CD4-positive, alpha-beta T cell treated with Interleukin-17A for 1 hour (primary cell): ENCODE measurements at regions not wholly inside any gene's neighbourhood (a gene's known extent, or its start where the extent isn't known, plus 50 kb on each side); places are given as distances from the start of the nearest gene placed in this dataset.
A peak's percentile ranks its signal among the peaks of the same experiment; 100 is the strongest.
"Not testable (repeated sequence)": the region's sequence is repeated elsewhere in the genome, so short reads cannot be mapped to it uniquely, and the experiment has no call there.

Source experiments
- DNase-seq: peaks from one replicate; pipeline ENCODE4 v3.0.0-alpha.2; 2020

DNA sequence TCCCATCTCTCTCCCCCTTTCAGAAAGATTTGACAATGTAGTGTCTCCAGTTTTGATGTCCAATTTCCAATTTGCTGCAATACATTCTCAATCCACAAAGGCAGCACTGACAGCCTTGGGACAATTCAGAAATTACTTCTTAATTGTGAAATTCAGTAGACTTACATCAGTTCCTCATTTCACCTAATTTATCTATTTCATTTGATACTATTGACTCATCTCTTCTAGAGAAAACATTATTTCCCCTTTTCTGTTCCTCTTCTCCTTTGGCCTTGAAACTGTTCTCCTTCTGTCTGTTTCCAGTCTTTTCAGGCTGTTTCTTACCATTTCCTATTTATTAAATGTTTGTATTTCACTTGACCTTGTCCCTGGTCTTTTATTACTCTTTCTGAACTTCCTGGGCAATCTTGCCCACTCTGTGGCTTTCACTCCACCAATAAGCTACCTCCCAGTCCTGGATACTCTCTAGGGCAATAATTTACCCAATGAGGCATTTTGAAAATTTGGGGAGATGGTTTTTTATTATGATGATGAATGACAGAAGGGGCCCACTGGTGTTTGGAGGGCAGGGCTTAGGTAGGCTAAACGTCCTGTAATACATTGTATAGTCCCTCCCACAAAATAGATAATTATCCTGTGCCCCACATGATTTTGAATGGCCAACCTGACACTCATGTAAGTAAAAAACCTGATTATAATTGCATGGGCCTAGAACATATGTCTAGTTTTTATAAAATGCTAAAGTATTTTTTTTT, 498.0 kb upstream of the BOD1L1 start:
- DNase-seq = no peak

DNA sequence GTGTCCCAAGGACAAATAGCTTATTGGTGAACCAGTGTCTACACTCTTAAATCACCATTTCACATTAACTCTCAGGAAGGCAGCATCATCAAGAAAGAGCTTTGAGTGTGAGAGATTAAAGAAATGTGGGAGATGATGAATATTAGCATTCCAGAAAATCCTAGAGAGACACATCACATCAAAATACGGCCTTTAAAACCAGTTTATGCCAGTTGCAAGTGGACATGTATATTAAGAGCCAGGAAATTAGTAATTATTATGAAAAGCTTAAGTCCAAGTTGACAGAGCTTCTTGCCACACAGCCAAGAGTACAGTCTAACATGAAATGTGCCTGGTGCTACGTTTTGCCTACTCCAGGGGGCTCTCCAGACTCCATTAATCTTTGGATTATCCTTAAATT, 503.0 kb upstream of the BOD1L1 start:
- DNase-seq = no peak

DNA sequence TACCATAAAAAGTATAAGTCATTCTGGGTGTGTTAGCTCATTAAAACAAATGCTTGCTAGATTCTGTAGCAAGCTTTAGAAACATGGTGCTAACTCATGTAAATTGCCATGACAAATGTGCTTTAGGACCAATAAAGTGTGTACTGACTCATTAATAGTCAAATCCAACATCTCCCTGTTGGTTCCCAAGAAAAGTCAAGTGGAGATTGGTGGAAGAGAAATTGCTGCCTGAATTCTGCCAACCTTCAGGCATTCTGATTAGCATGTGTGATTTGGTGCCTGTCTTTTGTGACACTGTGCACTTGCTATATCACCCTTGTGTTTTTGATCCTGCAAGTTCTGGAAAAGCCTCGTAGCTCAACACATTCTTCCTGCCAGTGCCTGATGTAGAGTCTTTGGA, 503.8 kb upstream of the BOD1L1 start:
- DNase-seq = no peak

DNA sequence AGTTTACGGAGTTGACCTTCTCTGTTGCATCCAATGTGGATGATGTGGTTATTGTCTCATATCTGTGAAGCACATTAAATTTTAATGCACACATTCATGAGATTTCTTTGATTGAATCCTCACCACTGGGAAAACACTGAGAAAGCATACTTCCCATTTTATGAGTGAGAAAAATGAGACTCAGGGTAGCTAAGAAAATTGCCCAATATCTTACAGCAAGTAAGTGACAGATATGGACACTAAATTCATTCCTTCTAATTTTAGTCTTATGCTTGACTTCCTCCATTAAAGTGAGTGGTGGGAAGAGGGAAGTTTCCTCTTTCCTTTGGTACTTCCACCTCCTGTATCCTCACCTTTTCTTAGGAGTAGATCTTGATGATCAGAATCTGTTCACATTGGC, 504.8 kb upstream of the BOD1L1 start:
- no peak for DNase-seq

DNA sequence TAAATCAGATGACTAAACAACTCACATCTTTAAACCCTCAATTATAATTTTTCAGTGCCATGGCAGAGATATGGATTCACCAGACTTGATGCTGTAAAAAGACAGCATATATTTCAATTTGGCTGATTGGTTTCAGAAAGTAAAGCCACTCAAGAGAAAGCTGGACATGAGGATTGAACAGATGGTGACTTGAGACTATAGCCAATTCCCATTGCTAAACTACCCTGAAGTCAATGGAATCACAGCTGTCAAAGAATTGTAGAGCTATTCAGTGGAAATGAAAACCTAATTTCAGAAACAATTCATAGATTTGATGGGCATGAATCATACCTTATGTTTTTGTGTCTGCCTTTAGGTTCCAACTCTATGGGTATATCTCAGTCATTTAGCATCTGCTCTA, 510.6 kb upstream of the BOD1L1 start:
- no peak for DNase-seq

DNA sequence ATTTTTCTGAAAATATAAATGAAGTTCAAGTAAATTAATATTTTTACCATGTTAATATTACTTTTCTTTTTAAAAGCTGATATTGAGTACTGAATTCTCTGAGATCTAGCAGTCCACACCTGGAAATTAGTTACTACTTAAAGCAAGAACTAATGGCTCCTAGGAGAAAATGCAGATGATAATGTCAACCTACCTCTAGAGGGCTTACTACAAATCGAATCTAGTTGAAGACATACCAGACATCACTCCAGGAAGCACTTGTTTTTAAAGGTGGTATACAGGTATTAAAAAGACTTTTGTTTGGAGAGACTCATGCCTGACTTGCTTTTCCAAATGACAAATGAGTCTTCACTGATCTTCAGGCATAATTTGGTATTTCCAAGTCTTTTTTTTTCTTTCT, 516.4 kb upstream of the BOD1L1 start:
- DNase-seq = no peak

DNA sequence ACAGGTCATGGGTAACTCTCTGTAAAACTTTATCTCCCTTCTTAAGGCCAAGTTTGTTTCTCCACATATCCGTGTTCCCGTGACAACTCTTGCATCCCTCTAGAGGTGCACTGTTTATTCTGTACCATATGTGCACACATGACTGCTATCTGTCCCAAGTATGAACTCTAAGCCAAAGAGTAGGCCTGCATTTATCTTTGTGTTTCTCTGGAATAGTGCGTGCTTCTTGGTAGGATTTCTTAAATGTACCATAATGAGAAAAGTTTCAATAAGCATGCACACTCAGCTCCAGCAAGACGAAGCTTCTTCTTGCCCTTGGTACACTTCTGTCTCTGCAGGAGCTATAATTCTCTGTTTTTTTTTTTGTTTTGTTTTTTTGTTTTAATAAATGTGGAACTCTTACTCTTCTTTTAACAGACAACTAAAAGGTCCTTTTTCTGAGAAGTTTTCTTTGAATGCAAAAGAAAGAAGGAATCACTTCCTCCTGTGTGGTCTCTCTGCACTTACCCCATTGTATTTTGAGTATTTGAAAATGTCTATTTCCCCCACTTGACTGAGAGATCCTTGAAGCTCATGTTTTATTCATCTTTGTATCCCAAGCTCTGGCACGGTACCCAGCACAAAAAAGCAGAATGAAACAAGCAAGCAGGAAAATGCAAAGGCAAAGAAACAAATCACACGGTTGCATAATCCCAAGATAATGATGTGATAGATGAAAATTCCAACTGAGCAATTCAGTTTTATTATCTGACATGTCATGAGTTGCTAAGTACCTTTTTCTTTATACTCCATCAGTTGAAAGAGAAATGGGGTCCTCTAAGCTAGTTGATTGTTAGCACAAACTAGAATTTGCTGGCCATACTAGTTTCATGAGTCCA, 521.9 kb upstream of the BOD1L1 start:
- no peak for DNase-seq

DNA sequence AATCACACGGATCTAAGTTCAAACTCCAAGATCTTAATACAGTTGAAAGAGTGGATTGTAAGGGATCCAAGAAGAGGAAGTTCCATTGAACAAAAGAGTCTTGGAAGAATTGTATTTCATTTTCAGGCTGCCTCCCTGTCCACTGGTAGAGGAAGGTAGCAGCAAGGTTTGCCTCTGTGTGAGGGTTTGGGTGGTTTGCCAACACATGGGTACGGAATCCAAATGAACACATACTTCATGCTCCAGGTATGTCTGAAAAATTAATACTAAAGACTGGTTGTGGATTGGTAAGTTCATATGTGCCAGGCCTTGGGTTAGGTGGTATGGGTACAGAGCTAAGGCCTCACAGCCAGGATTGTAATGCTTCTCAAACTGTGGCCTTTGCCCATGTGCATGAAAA, 523.6 kb upstream of the BOD1L1 start:
- no peak for DNase-seq

DNA sequence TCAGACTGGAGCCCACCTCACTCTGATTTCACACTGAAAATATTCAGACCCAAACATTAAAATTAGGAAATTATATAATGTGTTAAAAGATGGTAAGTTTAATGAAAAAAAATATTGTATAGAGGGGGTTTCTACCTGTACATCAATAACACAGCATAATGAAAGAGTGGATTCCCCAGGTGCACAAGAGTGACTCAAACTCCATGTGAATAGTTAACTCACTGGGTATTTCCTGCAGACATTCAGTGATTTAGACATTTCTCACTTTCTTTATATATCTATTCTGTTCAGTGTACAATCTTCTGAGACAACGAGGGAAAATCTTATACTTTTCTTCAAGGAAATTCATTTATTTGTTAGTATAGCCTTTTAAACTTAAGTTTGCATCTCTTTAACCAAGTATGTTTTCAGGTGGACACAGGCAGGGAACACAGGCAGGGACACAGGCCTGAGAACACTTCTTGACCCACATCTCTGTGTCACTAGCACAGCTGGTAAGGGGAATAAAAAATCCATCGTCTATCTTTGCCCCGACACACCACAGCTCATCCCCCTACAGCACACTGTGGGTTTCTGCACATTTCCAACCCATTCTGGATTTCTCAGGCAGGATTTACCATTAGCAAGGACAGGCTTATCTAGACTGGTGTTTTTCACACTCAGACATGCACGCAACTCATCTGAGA, 525.5 kb upstream of the BOD1L1 start:
- DNase-seq = no peak

DNA sequence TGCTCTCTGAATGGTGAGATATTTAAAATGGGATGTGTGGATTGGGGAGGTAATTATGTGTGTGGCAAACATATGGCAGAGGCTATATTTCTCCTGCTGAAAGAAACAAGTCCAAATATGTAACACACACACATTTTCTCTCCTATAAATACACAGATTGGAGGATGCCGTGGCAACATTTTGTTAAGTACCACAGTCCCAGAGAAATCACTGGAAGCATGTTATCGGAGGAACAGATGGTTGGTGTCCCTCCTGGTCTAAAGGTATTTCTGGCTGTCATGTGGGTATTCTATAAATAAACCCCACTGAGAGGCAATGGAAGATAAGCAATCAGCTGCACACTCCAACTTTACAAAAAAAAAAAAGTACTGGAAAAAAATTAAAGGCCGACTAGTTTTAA, 528.3 kb upstream of the BOD1L1 start:
- DNase-seq = no peak

DNA sequence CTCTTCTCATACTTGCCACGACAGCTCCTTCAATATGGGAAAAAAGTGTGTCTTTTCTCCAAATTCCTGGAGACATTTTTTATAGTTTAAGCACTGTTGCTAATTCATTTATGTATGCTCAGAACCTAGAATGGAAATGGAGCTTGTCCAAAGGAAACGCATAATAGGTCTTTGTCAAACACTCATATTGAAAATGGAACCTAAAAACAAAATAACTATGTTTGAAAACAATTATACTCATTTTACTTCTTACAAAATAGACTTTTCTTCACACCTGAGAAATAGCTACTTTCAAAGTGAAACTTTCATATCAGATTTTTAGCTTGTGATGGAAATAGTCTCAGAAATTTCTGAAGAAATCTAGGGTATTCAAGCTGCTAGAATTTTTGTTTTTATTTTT, 529.7 kb upstream of the BOD1L1 start:
- no peak for DNase-seq

DNA sequence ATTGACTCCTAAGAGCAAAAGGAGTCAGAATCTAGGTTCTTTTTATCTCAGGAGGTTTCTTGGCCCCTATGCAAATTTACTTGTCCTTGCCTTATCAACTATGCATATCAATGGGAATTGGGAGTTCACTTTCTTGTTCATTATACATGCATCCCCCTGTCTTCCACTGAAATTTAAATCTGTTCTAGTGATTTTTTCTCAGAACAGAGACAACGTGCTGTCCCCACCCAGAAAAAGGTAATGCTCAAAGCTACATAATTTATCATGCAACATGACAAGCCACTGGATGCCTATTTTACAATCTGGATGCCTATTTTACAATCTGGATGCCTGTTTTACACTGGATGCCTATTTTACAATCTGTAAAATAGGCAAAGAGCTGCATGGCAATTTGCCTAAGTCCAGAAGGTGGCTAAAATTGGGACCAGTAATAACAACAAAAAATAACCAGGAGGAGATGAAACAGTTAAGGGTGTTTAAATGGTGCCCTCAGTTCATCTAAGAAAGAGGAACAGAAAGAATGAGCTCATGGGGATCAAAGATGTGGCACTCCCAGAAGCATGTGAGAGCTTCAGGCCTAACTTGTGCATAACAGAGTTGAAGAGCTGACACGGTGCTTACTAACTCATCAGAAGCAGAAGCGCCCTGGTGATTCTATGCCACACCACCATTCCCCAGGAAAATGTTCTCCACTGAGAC, 537.8 kb upstream of the BOD1L1 start:
- no peak for DNase-seq

DNA sequence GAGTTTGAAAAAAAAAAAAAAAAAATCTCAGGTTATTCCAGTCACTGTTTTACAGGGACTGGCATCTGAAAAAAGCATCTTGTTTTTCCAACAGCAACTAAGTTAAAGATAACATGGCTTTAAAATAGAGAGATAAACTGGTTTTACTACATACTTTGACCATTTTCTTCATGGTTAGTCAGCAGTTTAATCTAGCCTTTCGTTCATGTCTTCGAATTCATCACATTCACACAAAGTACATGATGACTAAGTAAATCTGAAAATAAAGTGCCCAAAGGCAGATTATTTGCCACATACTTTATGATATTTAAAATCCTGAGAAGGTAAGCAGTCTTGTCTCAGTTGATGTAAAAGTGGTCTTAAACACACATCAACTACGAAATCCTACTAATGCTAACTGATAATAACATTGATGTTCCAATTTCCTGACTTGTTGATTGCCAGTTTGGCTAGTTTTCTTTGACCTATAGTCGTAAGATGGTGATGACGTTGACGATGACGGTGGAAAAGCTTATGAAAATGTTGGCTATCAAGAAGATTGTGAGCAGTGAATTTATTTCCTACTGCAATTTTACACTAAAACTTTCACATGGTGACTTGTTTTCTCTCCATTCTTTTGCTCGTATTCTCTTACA, 540.5 kb upstream of the BOD1L1 start:
- no peak for DNase-seq

DNA sequence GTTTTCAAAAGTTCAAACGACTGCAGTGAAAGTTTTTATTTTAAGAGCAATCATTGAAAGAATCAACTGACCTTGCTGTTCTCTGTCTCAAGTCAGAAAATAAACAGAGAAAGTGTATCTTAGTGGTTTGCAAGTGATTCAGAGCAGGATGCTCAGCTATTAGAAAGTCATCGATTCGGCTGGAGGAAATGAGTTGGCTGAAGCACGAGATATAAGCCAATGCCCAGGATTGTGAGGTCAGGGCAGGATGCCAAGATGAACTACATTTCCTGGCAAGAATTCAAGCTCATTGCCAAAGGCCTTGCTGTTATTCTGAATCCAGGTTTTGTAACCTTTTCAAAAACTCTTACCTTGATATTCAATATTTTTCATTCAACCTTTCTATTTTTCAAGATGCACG, 541.4 kb upstream of the BOD1L1 start:
- no peak for DNase-seq

DNA sequence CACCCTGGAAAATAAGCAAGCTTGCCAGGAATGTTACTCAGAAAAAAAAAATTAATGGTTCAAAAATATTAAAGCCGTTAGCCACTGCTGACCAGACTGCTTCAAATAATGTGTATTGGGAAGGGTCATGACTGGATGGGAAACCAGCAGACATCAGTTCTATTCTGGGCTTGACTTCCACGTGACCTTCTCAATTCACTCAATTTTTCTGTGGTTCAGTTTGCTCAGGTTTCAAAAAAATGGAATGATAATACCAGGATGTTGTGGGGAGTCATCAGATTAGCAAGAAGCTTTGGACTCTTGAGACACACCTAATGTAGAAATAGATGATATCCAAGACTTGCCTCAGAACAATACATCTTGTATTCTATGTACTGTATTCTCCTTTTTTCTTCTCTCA, 541.9 kb upstream of the BOD1L1 start:
- DNase-seq = no peak

DNA sequence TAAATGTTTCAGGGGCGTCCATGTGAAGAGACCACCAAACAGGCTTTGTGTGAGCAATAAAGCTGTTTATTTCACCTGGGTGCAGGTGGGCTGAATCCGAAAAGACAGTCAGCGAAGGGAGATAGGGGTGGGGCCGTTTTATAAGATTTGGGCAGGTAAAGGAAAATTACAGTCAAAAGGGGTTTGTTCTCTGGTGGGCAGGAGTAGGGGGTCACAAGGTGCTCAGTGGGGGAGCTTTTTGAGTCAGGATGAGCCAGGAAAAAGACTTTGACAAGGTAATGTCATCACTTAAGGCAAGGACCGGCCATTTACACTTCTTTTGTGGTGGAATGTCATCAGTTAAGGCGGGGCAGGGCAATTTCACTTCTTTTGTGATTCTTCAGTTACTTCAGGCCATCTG, 542.4 kb upstream of the BOD1L1 start:
- DNase-seq = not testable (repeated sequence)

DNA sequence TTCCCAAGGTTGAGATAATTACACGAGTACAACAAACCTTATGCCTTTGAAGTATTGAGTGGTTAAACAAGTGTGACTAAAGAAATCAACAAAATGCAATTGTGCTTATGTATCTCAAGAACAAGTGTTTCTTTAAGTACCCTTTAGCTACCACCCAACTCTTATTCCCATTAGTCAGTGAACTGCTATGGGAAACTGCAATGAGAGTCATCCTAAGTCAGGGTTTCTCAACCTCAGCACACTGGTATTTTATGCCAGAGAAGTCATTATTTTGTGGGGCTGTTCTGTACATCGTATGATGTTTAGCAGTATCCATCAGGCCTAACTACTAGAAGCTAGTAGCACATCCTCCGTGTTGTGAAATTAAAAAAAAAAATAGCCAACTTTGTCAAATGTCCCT, 549.1 kb upstream of the BOD1L1 start:
- DNase-seq = no peak

DNA sequence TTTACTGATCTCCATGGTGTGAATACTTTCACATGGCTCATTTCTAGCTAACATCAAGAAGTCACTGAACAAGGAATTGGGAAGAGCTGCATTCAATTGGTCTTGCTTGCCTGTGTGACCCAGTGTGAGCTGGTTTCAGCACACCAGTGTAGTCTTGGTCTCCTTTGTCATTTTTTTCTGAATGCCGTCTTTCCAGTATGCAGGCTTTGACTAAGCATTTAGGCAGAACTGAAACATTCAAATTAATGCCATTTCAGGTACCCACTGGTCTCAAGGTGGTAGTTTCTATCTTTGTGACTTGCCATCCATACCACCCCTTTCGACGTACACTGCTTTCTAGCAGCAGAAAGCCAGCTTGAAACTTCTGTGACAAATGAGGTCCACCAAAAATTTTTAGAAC, 550.5 kb upstream of the BOD1L1 start:
- DNase-seq = no peak

DNA sequence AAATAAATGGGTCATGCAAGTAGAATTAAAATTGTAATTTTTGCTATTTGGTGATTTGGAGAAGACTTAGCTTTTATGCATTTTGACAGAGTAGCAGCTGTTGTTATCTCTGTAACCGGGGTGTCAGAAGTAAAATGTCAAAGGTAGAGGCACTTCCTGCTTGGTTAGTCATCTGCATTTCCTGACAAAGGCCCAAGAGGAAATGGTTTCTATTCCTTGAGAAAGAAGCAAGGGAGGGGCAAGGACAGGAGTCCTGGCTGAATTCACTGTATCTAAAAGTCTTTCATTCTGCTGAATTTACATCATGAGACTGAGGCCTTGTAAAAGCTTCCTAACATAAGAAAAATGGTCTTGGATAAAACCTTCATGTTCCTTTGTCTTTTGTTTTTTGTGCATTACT, 550.9 kb upstream of the BOD1L1 start:
- DNase-seq = peak; percentile 3

DNA sequence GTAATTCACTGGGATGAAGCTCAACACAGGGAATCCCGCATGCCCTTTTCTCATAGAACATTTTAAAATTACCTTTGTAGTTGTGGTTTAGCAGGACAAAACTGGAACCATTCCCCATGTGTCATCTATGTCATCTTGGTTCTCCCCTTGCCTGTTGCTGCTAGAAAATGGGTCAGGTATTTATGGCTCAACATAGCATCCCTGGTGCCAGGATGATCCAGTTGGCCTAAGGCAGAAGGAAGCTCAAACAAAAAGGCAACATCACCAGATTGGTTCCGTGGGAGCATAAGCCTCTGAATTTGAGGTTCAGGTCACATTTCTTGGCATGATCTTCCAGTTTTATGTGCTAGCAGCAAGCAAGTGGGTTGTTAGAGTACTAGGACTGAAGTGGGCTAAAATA, 552.6 kb upstream of the BOD1L1 start:
- DNase-seq = no peak

DNA sequence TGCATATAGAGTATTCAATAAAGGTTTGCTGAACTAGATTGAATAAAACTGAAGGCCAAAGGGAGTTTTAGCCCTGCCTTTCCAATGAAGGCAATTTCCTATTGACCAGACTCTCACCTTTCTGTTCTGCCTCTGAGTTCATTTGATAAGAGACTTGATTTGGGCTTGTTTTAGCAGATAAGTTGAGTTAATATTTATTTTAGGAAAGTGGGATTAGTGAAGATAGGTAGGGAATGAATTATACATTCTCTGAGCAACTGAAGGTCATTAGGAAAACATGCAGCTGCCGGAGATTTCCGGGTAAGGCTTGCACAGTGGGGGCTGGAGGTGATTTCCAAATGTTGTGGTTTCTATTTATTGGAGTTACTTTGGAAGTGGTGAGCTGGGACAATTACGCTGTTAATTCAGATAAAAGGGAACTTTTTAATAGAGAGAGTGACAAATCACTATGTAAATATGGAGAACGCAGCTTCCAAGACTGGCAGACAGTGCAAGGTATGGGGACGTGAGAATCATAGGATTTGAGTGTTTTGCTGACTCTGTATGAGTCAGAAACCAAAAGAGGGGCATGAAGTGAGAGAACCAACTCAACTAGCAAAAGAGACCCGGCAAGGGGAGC, 553.6 kb upstream of the BOD1L1 start:
- no peak for DNase-seq

DNA sequence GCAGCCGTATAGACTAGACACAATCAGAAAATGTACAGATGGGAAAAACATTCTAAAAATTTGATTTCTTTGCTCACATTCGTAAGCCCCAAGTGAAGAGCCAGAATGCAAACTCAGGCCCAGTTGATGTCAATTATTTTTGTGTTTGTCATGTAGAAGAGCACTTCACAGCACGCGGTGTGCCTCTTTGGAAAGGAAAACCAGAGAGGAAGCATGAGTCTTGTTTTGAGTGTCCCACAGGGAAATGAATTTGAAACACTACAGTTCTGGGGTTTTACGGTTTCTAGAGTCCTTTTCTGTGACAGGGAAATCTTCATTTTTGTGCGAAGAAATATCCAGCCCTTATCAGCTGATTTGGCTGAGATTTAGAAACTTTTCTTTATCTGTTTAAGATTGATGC, 554.6 kb upstream of the BOD1L1 start:
- no peak for DNase-seq
